Pancreas (tissue), 10 donors: ENCODE measurements at regions not wholly inside any gene's neighbourhood (a gene's known extent, or its start where the extent isn't known, plus 50 kb on each side); places are given as distances from the start of the nearest gene placed in this dataset.

Experiments used
- ATAC-seq, 4 donors: fragments of 200-7000 bp; cut with Tn5 transposase; one replicate each; pipeline versions ENCODE4 v1.8.0 to v1.9.1; 2020; ENCODE audit warnings: mild to moderate bottlenecking in 4 of 4, moderate library complexity in 4 of 4
- DNase-seq, 6 donors: peaks; one replicate each; pipeline ENCODE4 v3.0.0-alpha.2; 2020
- FAIRE-seq: peaks from 2 replicates; lab custom pipeline; 2012; peaks lifted over from hg19 to GRCh38; lab: Jason Lieb, UNC
- H3K27ac ChIP-seq, 4 donors: fragments of 200-600 bp; sonication (generic); 1 replicate in 3 of 4; 2 replicates in 1 of 4; pipeline versions ENCODE4 v1.5.0 to v1.8.0; 2020
- H3K27me3 ChIP-seq, 4 donors: fragments of 200-600 bp; one replicate each; pipeline ENCODE4 v1.8.0; 2021
- H3K36me3 ChIP-seq, 3 donors: fragments of 200-600 bp; sonication (generic) in 1 of 3; one replicate each; pipeline versions ENCODE4 v1.5.0 to v1.8.0; 2020 to 2021
- H3K4me1 ChIP-seq, 3 donors: fragments of 200-600 bp; one replicate each; pipeline ENCODE4 v1.8.0; 2021
- H3K4me3 ChIP-seq, 4 donors: fragments of 200-600 bp; sonication (generic) in 2 of 4; one replicate each; pipeline versions ENCODE4 v1.5.0 to v1.8.0; 2020 to 2021
- H3K9me3 ChIP-seq, 4 donors: fragments of 200-600 bp; one replicate each; pipeline ENCODE4 v1.8.0; 2021
- CTCF ChIP-seq, 4 donors: fragments of 200-600 bp; sonication (generic) in 3 of 4; IDR thresholded peaks; one replicate each; pipeline versions ENCODE4 v1.5.0 to v1.8.0; 2021; ENCODE audit warnings: antibody characterized with exemption in 4 of 4
- WGBS, 2 donors: extraction: QIAGEN DNeasy Blood & Tissue Kit; methylation state at CpG; one replicate each; pipeline ENCODE4 v1.1.7; 2013; 5-methylcytosine and 5-hydroxymethylcytosine counted together
- intact Hi-C, 3 donors: fragments of 100-400 bp; cut with DNase I; formaldehyde crosslinking; loops; one replicate each; pipeline versions ENCODE4 v1.11.1 to v1.14.2; 2022
- donor health status: healthy with polysubstance abuse.
- donor health status: DM: no; HTN: no; CAD: no; lungs with moderate emphysema.
- donor health status: DM: no; HTN: no; CAD: no.
- donor health status: control.
- donor health status: control.
- donor health status: Bipolar disorder and iron deficiency.
- donor health status: DM: yes; HTN: yes; CAD: no.
- donor health status: DM: no; HTN: no; CAD: no.
- donor health status: DM: no; HTN: no; CAD: no.
- donor health status: DM: yes; HTN: yes; CAD: no.

- Histone ChIP-seq H3K9me3 (no peaks in the 10 kb centered on the region), H3K36me3 (no peaks in the 10 kb centered on the region), H3K27me3 (no peaks in the 10 kb centered on the region), H3K4me3 (no peak overlapping the region), H3K4me1 (peaks cover 0 to 6% (median 0%) of the 10 kb centered on the region in 3 donors), H3K27ac (no peak overlapping the region)
- TF ChIP-seq CTCF (IDR thresholded peaks at IDR 0.05): no peak
- DNase-seq (no peak), ATAC-seq (peak in 2 of 4 donors; percentile 16 to 34), FAIRE-seq (no peak)
- intact Hi-C loops: no loop called here
These were observed 80.2 kb upstream of the F3 start for GRCh38 chr1:94621802-94622201.

GRCh38 chr1:94621395-94621794 is 79.8 kb upstream of the F3 start:
- Histone ChIP-seq H3K4me3 (no peak overlapping the region), H3K36me3 (no peaks in the 10 kb centered on the region), H3K27me3 (no peaks in the 10 kb centered on the region), H3K9me3 (no peaks in the 10 kb centered on the region), H3K4me1 (peaks cover 0 to 7% (median 0%) of the 10 kb centered on the region in 3 donors), H3K27ac (no peak overlapping the region)
- DNase-seq (peak in 5 of 6 donors; percentile 36 to 75 (median 52)), ATAC-seq (peak; percentile 50 to 77 (median 68)), FAIRE-seq (no peak)
- TF ChIP-seq CTCF (IDR thresholded peaks at IDR 0.05): no peak
- WGBS, 2 donors: 28 to 34% methylated on average over 3 of the region's 3 CpGs
- intact Hi-C loops: no loop called here

GRCh38 chr1:94620345-94621031 is 78.9 kb upstream of the F3 start:
- Histone ChIP-seq H3K4me1 (peaks cover 0 to 12% (median 0%) of the 10 kb centered on the region in 3 donors), H3K27ac (no peak overlapping the region), H3K4me3 (no peak overlapping the region), H3K36me3 (no peaks in the 10 kb centered on the region), H3K27me3 (no peaks in the 10 kb centered on the region), H3K9me3 (no peaks in the 10 kb centered on the region)
- FAIRE-seq: no peak
- WGBS, 2 donors: 92 to 93% methylated on average over 10 of the region's 10 CpGs
- peak in 1 of 4 donors; percentile 37 for ATAC-seq
- DNase-seq: no peak
- no peak for TF ChIP-seq CTCF (IDR thresholded peaks at IDR 0.05)
- intact Hi-C loops: no loop called here

- Histone ChIP-seq H3K4me1 (peaks cover 0 to 12% (median 0%) of the 10 kb centered on the region in 3 donors), H3K9me3 (no peaks in the 10 kb centered on the region), H3K4me3 (no peak overlapping the region), H3K36me3 (no peaks in the 10 kb centered on the region), H3K27me3 (no peaks in the 10 kb centered on the region), H3K27ac (no peak overlapping the region)
- WGBS, 2 donors: 12 to 14% methylated on average over 1 of the region's 1 CpG
- ATAC-seq (no peak), DNase-seq (no peak), FAIRE-seq (no peak)
- no peak for TF ChIP-seq CTCF (IDR thresholded peaks at IDR 0.05)
- intact Hi-C loops: no loop called here
These were observed 78.2 kb upstream of the F3 start for GRCh38 chr1:94619731-94620130.
